Esophagus squamous epithelium (tissue), 5 donors: ENCODE measurements at regions not wholly inside any gene's neighbourhood (a gene's known extent, or its start where the extent isn't known, plus 50 kb on each side); places are given as distances from the start of the nearest gene placed in this dataset.

Experiments used
- DNase-seq: peaks from one replicate; lab custom pipeline; 2025; lab: John Stamatoyannopoulos, UW
- H3K27ac ChIP-seq, 4 donors: fragments of 200-600 bp; sonication (generic); one replicate each; pipeline ENCODE4 v1.5.1; 2016 to 2019; ENCODE audit warnings: mild to moderate bottlenecking in 1 of 4
- H3K27me3 ChIP-seq, 4 donors: fragments of 200-600 bp; sonication (generic); 1 replicate in 3 of 4; 2 replicates in 1 of 4; pipeline versions ENCODE4 v1.5.1 to v1.6.0; 2017 to 2021; ENCODE audit warnings: antibody characterized with exemption in 1 of 4
- H3K36me3 ChIP-seq, 3 donors: fragments of 200-600 bp; sonication (generic); one replicate each; pipeline ENCODE4 v1.5.1; 2016 to 2019
- H3K4me1 ChIP-seq, 3 donors: fragments of 200-600 bp; sonication (generic); one replicate each; pipeline ENCODE4 v1.5.1; 2017 to 2019
- H3K4me3 ChIP-seq, 4 donors: fragments of 200-600 bp; sonication (generic); 1 replicate in 3 of 4; 2 replicates in 1 of 4; pipeline ENCODE4 v1.5.1; 2016 to 2019; ENCODE audit warnings: mild to moderate bottlenecking in 2 of 4, moderate library complexity in 1 of 4
- H3K9me3 ChIP-seq, 3 donors: fragments of 200-600 bp; sonication (generic); one replicate each; pipeline ENCODE4 v1.5.1; 2016 to 2019
- CTCF ChIP-seq, 6 experiments: fragments of 450-650 bp in 4 of 6; fragments of 200-600 bp in 2 of 6; sonication (generic) in 2 of 6; IDR thresholded peaks; one replicate each; pipeline ENCODE4 v1.5.1; 2016 to 2019; ENCODE audit warnings: antibody characterized with exemption in 6 of 6, mild to moderate bottlenecking in 4 of 6, moderate library complexity in 4 of 6
- POLR2A ChIP-seq, 4 donors: fragments of 450-650 bp; IDR thresholded peaks; one replicate each; pipeline ENCODE4 v1.6.1; 2017; ENCODE audit warnings: antibody characterized with exemption in 4 of 4, mild to moderate bottlenecking in 4 of 4, moderate library complexity in 3 of 4
- WGBS, 2 donors: methylation state at CpG; one replicate each; pipeline ENCODE4 v1.1.5; 2018; 5-methylcytosine and 5-hydroxymethylcytosine counted together
- intact Hi-C: fragments of 100-400 bp; cut with DNase I; formaldehyde crosslinking; loops from one replicate; pipeline ENCODE4 v1.15.0; 2022
- donor health status: DM: yes; HTN: yes; CAD: no.

DNA sequence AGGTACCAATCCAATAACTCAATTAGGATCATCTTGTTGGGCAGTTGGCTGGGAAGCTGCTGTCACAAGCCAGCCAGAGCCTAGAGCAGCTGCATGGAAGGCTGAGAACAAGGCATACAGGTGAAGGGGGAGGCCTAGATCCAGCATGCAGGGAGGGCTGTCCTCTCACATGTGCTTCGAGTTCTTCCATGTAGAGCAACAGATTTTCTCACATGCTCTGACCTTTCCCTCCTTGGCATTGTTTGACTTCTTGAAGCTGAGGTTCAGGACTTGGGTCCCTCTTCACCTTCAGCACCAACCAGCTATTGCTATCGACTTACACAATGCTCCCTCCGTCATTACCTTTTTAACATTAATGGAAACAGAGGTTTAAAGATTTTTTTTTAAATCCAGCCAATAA lies 257.7 kb downstream of the ATG4C start:
- no peak for TF ChIP-seq CTCF (IDR thresholded peaks at IDR 0.05)
- TF ChIP-seq POLR2A (IDR thresholded peaks at IDR 0.05), result no peak
- Histone ChIP-seq H3K27ac (no peak overlapping the region), H3K27me3 (no peaks in the 10 kb centered on the region), H3K9me3 (no peaks in the 10 kb centered on the region), H3K4me1 (no peaks in the 10 kb centered on the region), H3K4me3 (no peak overlapping the region), H3K36me3 (no peaks in the 10 kb centered on the region)
- WGBS, 2 donors, result 68 to 86% methylated on average over 3 of the region's 3 CpGs
- intact Hi-C loops, result no loop called here
- DNase-seq, result no peak

GRCh38 chr1:63042278-63042677 lies 258.3 kb downstream of the ATG4C start:
- H3K9me3 ChIP-seq, result no peaks in the 10 kb centered on the region
- intact Hi-C loops, result no loop called here
- WGBS, 2 donors, result 35 to 48% methylated on average over 4 of the region's 4 CpGs
- H3K4me3 ChIP-seq, result no peak overlapping the region
- TF ChIP-seq CTCF (IDR thresholded peaks at IDR 0.05) (no peak), POLR2A (IDR thresholded peaks at IDR 0.05) (no peak)
- no peak overlapping the region for H3K27ac ChIP-seq
- H3K4me1 ChIP-seq, result no peaks in the 10 kb centered on the region
- DNase-seq, result no peak
- H3K27me3 ChIP-seq, result no peaks in the 10 kb centered on the region
- no peaks in the 10 kb centered on the region for H3K36me3 ChIP-seq

DNA sequence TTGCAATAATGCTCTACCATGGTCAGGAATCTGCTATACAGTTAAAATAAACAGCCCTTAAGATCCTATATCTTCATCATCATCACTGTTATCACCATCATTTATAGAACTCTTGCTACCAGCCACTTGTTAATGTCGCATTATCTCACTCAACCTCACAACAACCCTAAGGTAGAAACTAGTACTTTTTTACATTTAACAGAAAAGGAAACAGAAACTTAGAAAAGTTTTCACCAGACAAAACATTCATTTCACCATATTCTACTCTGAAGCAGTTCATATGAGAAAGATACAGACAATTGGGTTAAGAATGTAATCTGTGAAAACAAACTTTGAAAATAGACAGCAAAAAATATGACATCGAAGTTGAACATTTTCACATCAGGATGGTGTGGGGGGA lies 262.6 kb downstream of the ATG4C start:
- Histone ChIP-seq H3K4me3 (no peak overlapping the region), H3K36me3 (no peaks in the 10 kb centered on the region), H3K27ac (no peak overlapping the region), H3K4me1 (no peaks in the 10 kb centered on the region), H3K9me3 (no peaks in the 10 kb centered on the region), H3K27me3 (no peaks in the 10 kb centered on the region)
- WGBS, 2 donors, result 84 to 85% methylated on average over 2 of the region's 2 CpGs
- TF ChIP-seq POLR2A (IDR thresholded peaks at IDR 0.05) (no peak), CTCF (IDR thresholded peaks at IDR 0.05) (no peak)
- intact Hi-C loops, result no loop called here
- no peak for DNase-seq

DNA sequence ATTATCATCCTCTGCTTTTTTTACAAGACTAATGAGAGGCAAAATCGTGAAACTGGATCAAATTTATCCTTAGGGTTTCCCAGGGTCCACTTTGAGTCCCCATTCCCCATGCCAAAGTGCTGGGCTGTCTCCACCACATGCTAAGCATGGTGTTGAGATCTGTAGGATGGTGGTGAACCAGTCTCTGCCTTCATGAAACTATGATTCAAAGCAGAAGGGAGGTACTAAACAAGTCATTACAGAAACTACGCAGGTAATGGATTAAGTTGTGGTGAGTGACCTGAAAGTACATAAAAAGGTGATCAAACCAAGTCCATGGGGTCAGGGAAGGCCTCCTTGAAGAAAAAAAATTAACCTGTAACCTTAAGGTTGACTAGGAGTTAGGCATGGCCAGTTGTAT lies 265.2 kb downstream of the ATG4C start:
- H3K27me3 ChIP-seq, result no peaks in the 10 kb centered on the region
- WGBS, 2 donors, result 57 to 58% methylated on average over 2 of the region's 2 CpGs
- DNase-seq, result no peak
- H3K4me3 ChIP-seq, result no peak overlapping the region
- H3K27ac ChIP-seq, result no peak overlapping the region
- TF ChIP-seq CTCF (IDR thresholded peaks at IDR 0.05) (no peak), POLR2A (IDR thresholded peaks at IDR 0.05) (no peak)
- H3K36me3 ChIP-seq, result no peaks in the 10 kb centered on the region
- no peaks in the 10 kb centered on the region for H3K9me3 ChIP-seq
- intact Hi-C loops, result no loop called here
- H3K4me1 ChIP-seq, result no peaks in the 10 kb centered on the region

- WGBS, 2 donors, result 53 to 77% methylated on average over 5 of the region's 5 CpGs
- no peaks in the 10 kb centered on the region for H3K4me1 ChIP-seq
- H3K36me3 ChIP-seq, result no peaks in the 10 kb centered on the region
- H3K9me3 ChIP-seq, result no peaks in the 10 kb centered on the region
- TF ChIP-seq CTCF (IDR thresholded peaks at IDR 0.05) (no peak), POLR2A (IDR thresholded peaks at IDR 0.05) (no peak)
- no peak for DNase-seq
- no peaks in the 10 kb centered on the region for H3K27me3 ChIP-seq
- H3K27ac ChIP-seq, result no peak overlapping the region
- intact Hi-C loops, result no loop called here
- H3K4me3 ChIP-seq, result no peak overlapping the region
Observed at GRCh38 chr1:63051356-63051755, 267.4 kb downstream of the ATG4C start.
